OCI-LY7 (cell line): ENCODE measurements at regions not wholly inside any gene's neighbourhood (a gene's known extent, or its start where the extent isn't known, plus 50 kb on each side); places are given as distances from the start of the nearest gene placed in this dataset.

Experiments
- BruUV-seq: library from RNA; stranded (reverse); fragments of 400-500 nt; replicated peaks from 2 replicates; lab custom pipeline; 2021; lab: Mats Ljungman, UMichigan
- CTCF ChIA-PET: fragments of 300-600 bp; sonication (Branson Sonifier 250); formaldehyde crosslinking; loops from one replicate; lab custom pipeline; 2022; ENCODE audit warnings: antibody characterized with exemption; ENCODE audit not compliant: unreplicated experiment; lab: Charles Lee
- POLR2A ChIA-PET: fragments of 300-600 bp; sonication (Branson Sonifier 250); formaldehyde crosslinking; loops from one replicate; lab custom pipeline; 2022; ENCODE audit warnings: antibody characterized with exemption; lab: Charles Lee
- DNase-seq: peaks from one replicate; pipeline ENCODE4 v3.0.0-alpha.2; 2015; ENCODE audit warnings: low spot score
- H2AFZ ChIP-seq: fragments of 200-600 bp; sonication (generic), shearing (Covaris generic); 2 replicates; pipeline ENCODE4 v1.6.1; 2014; ENCODE audit warnings: mild to moderate bottlenecking, antibody characterized with exemption, low read length, moderate library complexity
- H3K27ac ChIP-seq: fragments of 200-600 bp; sonication (generic); 2 replicates; pipeline ENCODE4 v1.5.1; 2014; ENCODE audit warnings: mixed run types, low read depth, mild to moderate bottlenecking, moderate library complexity, low read length, inconsistent platforms; ENCODE audit not compliant: poor library complexity, severe bottlenecking
- H3K36me3 ChIP-seq: fragments of 200-600 bp; sonication (generic); 2 replicates; pipeline ENCODE4 v1.6.1; 2014; ENCODE audit warnings: mild to moderate bottlenecking, antibody characterized with exemption, low read length, moderate library complexity, mixed read lengths; ENCODE audit not compliant: insufficient read depth
- H3K4me1 ChIP-seq: fragments of 200-600 bp; sonication (generic); 2 replicates; pipeline ENCODE4 v1.5.1; 2014; ENCODE audit warnings: mild to moderate bottlenecking, low read length; ENCODE audit not compliant: insufficient read depth, poor library complexity, severe bottlenecking
- H3K4me2 ChIP-seq: fragments of 200-600 bp; sonication (generic); 2 replicates; pipeline ENCODE4 v1.6.1; 2014; ENCODE audit warnings: mild to moderate bottlenecking, low read length
- H3K4me3 ChIP-seq: fragments of 200-600 bp; sonication (generic); 2 replicates; pipeline ENCODE4 v1.5.1; 2014; ENCODE audit warnings: mild to moderate bottlenecking, low read depth, low read length; ENCODE audit not compliant: poor library complexity, severe bottlenecking
- H3K79me2 ChIP-seq: fragments of 200-600 bp; sonication (generic); 2 replicates; pipeline ENCODE4 v1.6.1; 2016; ENCODE audit warnings: low read depth, mild to moderate bottlenecking, low read length, moderate library complexity, mixed read lengths; ENCODE audit not compliant: insufficient read depth
- H3K9me2 ChIP-seq: fragments of 200-600 bp; sonication (generic); 2 replicates; pipeline ENCODE4 v1.6.1; 2016; ENCODE audit warnings: mild to moderate bottlenecking, low read length, mixed read lengths; ENCODE audit not compliant: insufficient read depth
- H3K9me3 ChIP-seq: fragments of 200-600 bp; sonication (generic); 2 replicates; pipeline ENCODE4 v1.6.1; 2014; ENCODE audit warnings: mild to moderate bottlenecking, mixed run types, low read length, mixed read lengths
- H4K20me1 ChIP-seq: fragments of 200-600 bp; sonication (generic); 2 replicates; pipeline ENCODE4 v1.6.1; 2014; ENCODE audit warnings: mild to moderate bottlenecking, antibody characterized with exemption, low read length, moderate library complexity, mixed read lengths; ENCODE audit not compliant: insufficient read depth
- CTCF ChIP-seq: fragments of 200-600 bp; sonication (generic); conservative IDR thresholded peaks from 2 replicates; pipeline ENCODE4 v1.5.1; 2014; ENCODE audit warnings: mild to moderate bottlenecking, antibody characterized with exemption, low read length, moderate library complexity, mixed read lengths
- EZH2phosphoT487 ChIP-seq: fragments of 200-600 bp; sonication (generic); IDR thresholded peaks from 2 replicates; pipeline ENCODE4 v1.6.1; 2018; ENCODE audit warnings: low read depth, borderline replicate concordance, mild to moderate bottlenecking, mixed run types, antibody characterized with exemption, low read length, moderate library complexity, mixed read lengths
- intact Hi-C: fragments of 100-400 bp; cut with micrococcal nuclease; formaldehyde crosslinking; loops from one replicate; pipeline ENCODE4 v1.10.0; 2022; ENCODE audit not compliant: unreplicated experiment

DNA sequence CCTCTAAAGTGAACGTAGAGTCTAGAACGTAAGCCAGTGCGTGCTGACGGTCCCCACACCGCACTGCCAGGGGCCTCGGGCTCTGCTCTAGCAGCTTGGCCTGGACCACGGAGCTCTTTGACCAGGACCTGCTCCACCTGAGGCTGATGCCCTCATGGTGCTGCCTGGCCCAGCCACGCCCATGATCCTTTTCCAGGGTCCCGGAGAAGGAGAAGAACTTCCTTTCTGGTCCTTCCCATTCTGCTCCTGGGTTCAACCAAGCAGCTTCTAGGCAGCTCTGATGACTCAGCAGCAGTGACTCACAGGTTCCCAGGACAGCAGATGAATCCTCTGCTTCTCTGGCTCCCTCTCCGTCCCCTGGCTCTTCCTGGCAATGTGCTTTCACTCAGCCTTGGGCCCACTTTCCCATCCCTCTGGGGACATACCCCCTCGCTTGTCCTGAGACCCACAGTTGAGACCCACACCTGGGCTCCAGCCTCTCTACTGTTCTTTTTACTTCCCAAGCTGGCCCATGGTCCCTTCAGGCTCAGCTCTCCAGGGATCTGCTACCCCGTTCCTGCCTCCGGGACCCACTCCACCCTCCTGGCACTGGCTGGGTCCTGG, 246.3 kb upstream of the RAB4A start:
- H3K9me3 ChIP-seq: no peaks in the 10 kb centered on the region
- H4K20me1 ChIP-seq: no peaks in the 10 kb centered on the region
- no TSS peak for BruUV-seq
- TF ChIP-seq CTCF (no peak), EZH2phosphoT487 (no peak)
- no peak for DNase-seq
- no peaks in the 10 kb centered on the region for H3K36me3 ChIP-seq
- H3K79me2 ChIP-seq: no peaks in the 10 kb centered on the region
- POLR2A ChIA-PET: interaction anchor here (0.6 kb wide), 1 partner anchor 10 kb away, joined by 3 read pairs; no protein-coding TSS in a partner anchor
- intact Hi-C loops: no loop called here
- CTCF ChIA-PET: interaction anchor here (2.2 kb wide), 1 partner anchor 11 kb away, joined by 8 read pairs; no protein-coding TSS in a partner anchor
- no peak overlapping the region for H3K27ac ChIP-seq
- H3K9me2 ChIP-seq: no peaks in the 10 kb centered on the region
- peaks cover 11% of the 10 kb centered on the region for H3K4me1 ChIP-seq
- no peak overlapping the region for H2AFZ ChIP-seq
- H3K4me3 ChIP-seq: no peak overlapping the region
- no peak overlapping the region for H3K4me2 ChIP-seq

GRCh38 chr1:229025576-229025975, 245.3 kb upstream of the RAB4A start:
- H3K9me2 ChIP-seq: no peaks in the 10 kb centered on the region
- H2AFZ ChIP-seq: no peak overlapping the region
- no peaks in the 10 kb centered on the region for H4K20me1 ChIP-seq
- DNase-seq: no peak
- H3K9me3 ChIP-seq: no peaks in the 10 kb centered on the region
- peaks cover 11% of the 10 kb centered on the region for H3K4me1 ChIP-seq
- H3K79me2 ChIP-seq: no peaks in the 10 kb centered on the region
- H3K36me3 ChIP-seq: no peaks in the 10 kb centered on the region
- CTCF ChIA-PET: interaction anchor here (2.2 kb wide), 1 partner anchor 10 kb away, joined by 8 read pairs; no protein-coding TSS in a partner anchor
- intact Hi-C loops: no loop called here
- no peak for TF ChIP-seq CTCF
- TF ChIP-seq EZH2phosphoT487: no peak
- POLR2A ChIA-PET: interaction anchor here (0.6 kb wide), 1 partner anchor 17 kb away, joined by 3 read pairs; no protein-coding TSS in a partner anchor
- H3K4me2 ChIP-seq: no peak overlapping the region
- H3K4me3 ChIP-seq: no peak overlapping the region
- BruUV-seq: no TSS peak
- H3K27ac ChIP-seq: no peak overlapping the region

DNA sequence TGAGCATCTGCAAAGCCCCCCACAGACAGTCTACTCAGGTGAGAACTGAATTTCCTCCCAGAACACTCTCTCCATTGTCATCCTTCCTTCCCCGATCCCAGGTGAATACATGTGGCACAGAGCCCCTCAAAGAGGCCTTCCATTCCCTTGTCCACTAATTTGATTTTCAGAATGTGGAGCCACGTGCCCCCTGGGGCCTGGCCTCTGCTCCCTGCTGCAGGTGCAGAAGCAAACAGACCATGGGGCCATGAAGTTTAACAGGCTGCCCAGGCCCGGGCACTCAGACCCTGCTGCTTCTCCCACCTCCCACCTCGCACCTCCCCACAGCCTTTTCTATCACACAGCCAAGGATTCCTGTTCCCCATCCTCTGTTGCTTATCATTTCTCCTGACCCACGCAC, 243.8 kb upstream of the RAB4A start:
- CTCF ChIA-PET: interaction anchor here (2.2 kb wide), 1 partner anchor 8 kb away, joined by 8 read pairs; no protein-coding TSS in a partner anchor

More for the DNA sequence above, 243.8 kb upstream of the RAB4A start:
- no peaks in the 10 kb centered on the region for H3K9me2 ChIP-seq
- intact Hi-C loops: no loop called here
- no peaks in the 10 kb centered on the region for H3K36me3 ChIP-seq
- peak overlapping the region; percentile 54 for H3K4me2 ChIP-seq
- H3K27ac ChIP-seq: no peak overlapping the region
- no peaks in the 10 kb centered on the region for H3K79me2 ChIP-seq
- peak overlapping the region; percentile 70; the same call in 1 of the 2 replicates for H2AFZ ChIP-seq
- no peak for DNase-seq
- POLR2A ChIA-PET: interaction anchor here (0.7 to 1.1 kb wide), 4 partner anchors 9 to 98 kb away, joined by 3 to 4 read pairs (median 3); no protein-coding TSS in a partner anchor
- H3K4me3 ChIP-seq: peak overlapping the region; percentile 16
- H3K4me1 ChIP-seq: peaks cover 11% of the 10 kb centered on the region
- TF ChIP-seq CTCF (no peak), EZH2phosphoT487 (no peak)
- no TSS peak for BruUV-seq
- no peaks in the 10 kb centered on the region for H4K20me1 ChIP-seq
- no peaks in the 10 kb centered on the region for H3K9me3 ChIP-seq
